ENCODE measurements at regions not wholly inside any gene's neighbourhood (a gene's known extent, or its start where the extent isn't known, plus 50 kb on each side); places are given as distances from the start of the nearest gene placed in this dataset.

DNA sequence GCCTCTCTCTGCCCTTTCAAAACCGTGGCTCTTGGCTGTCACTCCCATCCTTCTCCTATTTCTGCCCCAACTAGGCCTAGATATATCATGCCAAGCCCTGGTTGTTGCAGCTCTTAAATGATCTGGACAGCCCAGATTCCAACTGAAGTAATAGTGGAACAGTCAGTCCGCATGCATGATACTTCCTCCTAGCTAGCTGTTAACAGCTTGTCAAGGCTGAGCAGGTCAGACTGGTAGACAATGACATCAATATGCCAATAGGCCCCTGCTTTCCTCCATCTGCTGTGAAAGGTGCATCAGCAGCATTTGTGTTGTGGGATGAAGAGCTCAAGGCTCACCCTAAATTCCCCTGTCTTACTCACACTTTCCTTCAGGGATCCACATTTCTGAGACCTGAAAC lies 527.7 kb upstream of the TGFBR2 start:
- ChIA-PET POLR2A (no interaction called here), CTCF (interaction anchor here (0.6 to 0.7 kb wide), 2 partner anchors 21 to 121 kb away, joined by 4 to 5 read pairs; no protein-coding TSS in a partner anchor)
- TF ChIP-seq SUZ12 (IDR thresholded peaks at IDR 0.05) (no peak), FOXM1 (IDR thresholded peaks at IDR 0.05; ENCODE audit: borderline replicate concordance) (no peak), ARNT (IDR thresholded peaks at IDR 0.05) (no peak), LEF1 (IDR thresholded peaks at IDR 0.05; ENCODE audit: borderline replicate concordance) (no peak), NFRKB (IDR thresholded peaks at IDR 0.05) (no peak), HDGF (IDR thresholded peaks at IDR 0.05; ENCODE audit: borderline replicate concordance) (no peak), CTBP1 (IDR thresholded peaks at IDR 0.05; ENCODE audit: borderline replicate concordance) (no peak), SP1 (IDR thresholded peaks at IDR 0.05) (no peak), L3MBTL2 (conservative IDR thresholded peaks at IDR 0.05) (no peak), ELF4 (IDR thresholded peaks at IDR 0.05) (no peak)
- no peak for DNase-seq (ENCODE audit: extremely low spot score)

DNA sequence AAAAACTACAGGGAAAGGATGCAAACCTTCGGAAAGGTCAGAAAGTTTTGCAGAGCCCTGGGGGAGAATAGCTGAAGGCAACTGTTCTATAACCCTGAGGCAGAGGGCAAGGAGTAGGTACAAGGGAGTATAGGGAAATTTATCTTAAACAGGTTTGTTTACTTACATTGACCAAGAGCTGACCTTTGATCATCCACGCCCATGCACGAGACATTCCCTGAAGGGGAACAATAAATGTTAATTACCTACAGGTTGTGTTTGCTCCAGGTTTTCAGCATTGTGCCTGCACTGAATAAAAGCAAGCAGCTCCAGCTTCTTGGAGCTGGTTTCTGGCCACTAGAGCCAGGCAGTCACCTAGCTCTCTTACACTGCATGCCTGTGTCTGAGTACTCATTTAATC lies 524.5 kb upstream of the TGFBR2 start:
- CTCF ChIA-PET = no interaction called here
- DNase-seq (ENCODE audit: extremely low spot score) = no peak
- TF ChIP-seq FOXA1 (IDR thresholded peaks at IDR 0.05) = no peak
- no peak for TF ChIP-seq FOXM1 (IDR thresholded peaks at IDR 0.05; ENCODE audit: borderline replicate concordance)
- no peak for TF ChIP-seq ELF4 (IDR thresholded peaks at IDR 0.05)
- TF ChIP-seq BHLHE40 (IDR thresholded peaks at IDR 0.05; ENCODE audit: borderline replicate concordance) = no peak
- TF ChIP-seq, protein P1, sequence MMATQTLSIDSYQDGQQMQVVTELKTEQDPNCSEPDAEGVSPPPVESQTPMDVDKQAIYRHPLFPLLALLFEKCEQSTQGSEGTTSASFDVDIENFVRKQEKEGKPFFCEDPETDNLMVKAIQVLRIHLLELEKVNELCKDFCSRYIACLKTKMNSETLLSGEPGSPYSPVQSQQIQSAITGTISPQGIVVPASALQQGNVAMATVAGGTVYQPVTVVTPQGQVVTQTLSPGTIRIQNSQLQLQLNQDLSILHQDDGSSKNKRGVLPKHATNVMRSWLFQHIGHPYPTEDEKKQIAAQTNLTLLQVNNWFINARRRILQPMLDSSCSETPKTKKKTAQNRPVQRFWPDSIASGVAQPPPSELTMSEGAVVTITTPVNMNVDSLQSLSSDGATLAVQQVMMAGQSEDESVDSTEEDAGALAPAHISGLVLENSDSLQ (IDR thresholded peaks at IDR 0.05) = no peak
- TF ChIP-seq ZNF384 (IDR thresholded peaks at IDR 0.05) = no peak
- TF ChIP-seq LEF1 (IDR thresholded peaks at IDR 0.05; ENCODE audit: borderline replicate concordance) = no peak
- no peak for TF ChIP-seq SUZ12 (IDR thresholded peaks at IDR 0.05)
- TF ChIP-seq L3MBTL2 (conservative IDR thresholded peaks at IDR 0.05) = no peak
- TF ChIP-seq TARDBP (IDR thresholded peaks at IDR 0.05) = no peak
- TF ChIP-seq FOXK2 (IDR thresholded peaks at IDR 0.05) = no peak
- TF ChIP-seq CTBP1 (IDR thresholded peaks at IDR 0.05; ENCODE audit: borderline replicate concordance) = no peak
- TF ChIP-seq SP1 (IDR thresholded peaks at IDR 0.05) = no peak
- TF ChIP-seq NFRKB (IDR thresholded peaks at IDR 0.05) = no peak
- TF ChIP-seq ARNT (IDR thresholded peaks at IDR 0.05) = no peak
- POLR2A ChIA-PET = no interaction called here

DNA sequence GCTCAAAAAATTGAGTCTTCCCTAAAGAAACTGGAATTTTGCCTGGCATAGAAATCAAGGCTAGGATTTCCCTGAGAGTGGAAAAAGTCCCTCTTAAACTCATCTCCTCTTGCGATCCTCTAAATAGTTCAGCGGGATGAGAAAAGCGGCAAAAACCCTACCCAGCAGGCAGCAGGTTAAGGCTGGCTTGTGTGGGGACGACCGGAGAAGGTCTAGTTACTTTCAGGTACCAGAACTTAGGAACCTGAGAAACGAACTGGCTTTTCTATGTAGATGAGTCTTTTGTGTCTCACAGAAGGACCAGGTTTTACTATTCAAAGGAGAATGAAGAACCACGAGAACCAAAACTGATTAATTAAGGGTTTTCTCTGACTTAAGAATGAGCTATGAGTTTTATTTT lies 523.7 kb upstream of the TGFBR2 start:
- POLR2A ChIA-PET = no interaction called here
- CTCF ChIA-PET = no interaction called here
- DNase-seq (ENCODE audit: extremely low spot score) = no peak
- TF ChIP-seq SP1 (IDR thresholded peaks at IDR 0.05) (no peak), ELF4 (IDR thresholded peaks at IDR 0.05) (no peak), TARDBP (IDR thresholded peaks at IDR 0.05) (no peak), FOXM1 (IDR thresholded peaks at IDR 0.05; ENCODE audit: borderline replicate concordance) (no peak), ZNF384 (IDR thresholded peaks at IDR 0.05) (no peak), LEF1 (IDR thresholded peaks at IDR 0.05; ENCODE audit: borderline replicate concordance) (no peak), CTBP1 (IDR thresholded peaks at IDR 0.05; ENCODE audit: borderline replicate concordance) (no peak), FOXK2 (IDR thresholded peaks at IDR 0.05) (no peak), ARNT (IDR thresholded peaks at IDR 0.05) (no peak), SUZ12 (IDR thresholded peaks at IDR 0.05) (no peak), BHLHE40 (IDR thresholded peaks at IDR 0.05; ENCODE audit: borderline replicate concordance) (no peak)

DNA sequence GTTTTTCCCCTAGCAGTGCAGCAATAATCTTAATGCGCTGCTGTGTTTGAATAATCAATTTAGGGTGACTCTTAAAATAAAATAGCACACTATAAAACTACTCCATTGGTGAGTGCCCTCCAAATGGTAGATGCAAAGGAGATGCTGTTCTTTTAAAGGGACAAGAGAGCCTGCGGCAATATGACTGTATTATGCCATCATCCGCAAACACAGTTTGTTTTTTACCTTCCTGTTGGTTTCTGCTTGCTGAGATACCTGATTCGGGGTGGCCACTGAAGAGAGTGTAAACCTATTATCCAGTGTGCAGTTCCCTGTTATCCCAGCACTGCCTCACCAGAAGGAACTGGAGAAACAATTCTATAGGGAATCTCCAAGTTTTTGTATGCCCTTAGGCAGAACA lies 523.1 kb upstream of the TGFBR2 start:
- CTCF ChIA-PET = no interaction called here
- no peak for TF ChIP-seq L3MBTL2 (conservative IDR thresholded peaks at IDR 0.05)
- no peak for TF ChIP-seq ELF4 (IDR thresholded peaks at IDR 0.05)
- no peak for TF ChIP-seq BHLHE40 (IDR thresholded peaks at IDR 0.05; ENCODE audit: borderline replicate concordance)
- TF ChIP-seq FOXK2 (IDR thresholded peaks at IDR 0.05) = no peak
- TF ChIP-seq ZNF384 (IDR thresholded peaks at IDR 0.05) = no peak
- TF ChIP-seq TARDBP (IDR thresholded peaks at IDR 0.05) = no peak
- TF ChIP-seq LEF1 (IDR thresholded peaks at IDR 0.05; ENCODE audit: borderline replicate concordance) = no peak
- TF ChIP-seq, protein P1 (IDR thresholded peaks at IDR 0.05) = no peak
- no peak for TF ChIP-seq FOXA1 (IDR thresholded peaks at IDR 0.05)
- no peak for TF ChIP-seq ARNT (IDR thresholded peaks at IDR 0.05)
- TF ChIP-seq SUZ12 (IDR thresholded peaks at IDR 0.05) = no peak
- TF ChIP-seq HDGF (IDR thresholded peaks at IDR 0.05; ENCODE audit: borderline replicate concordance) = no peak
- TF ChIP-seq FOXM1 (IDR thresholded peaks at IDR 0.05; ENCODE audit: borderline replicate concordance) = no peak
- no peak for TF ChIP-seq CTBP1 (IDR thresholded peaks at IDR 0.05; ENCODE audit: borderline replicate concordance)
- no peak for DNase-seq (ENCODE audit: extremely low spot score)
- POLR2A ChIA-PET = no interaction called here

DNA sequence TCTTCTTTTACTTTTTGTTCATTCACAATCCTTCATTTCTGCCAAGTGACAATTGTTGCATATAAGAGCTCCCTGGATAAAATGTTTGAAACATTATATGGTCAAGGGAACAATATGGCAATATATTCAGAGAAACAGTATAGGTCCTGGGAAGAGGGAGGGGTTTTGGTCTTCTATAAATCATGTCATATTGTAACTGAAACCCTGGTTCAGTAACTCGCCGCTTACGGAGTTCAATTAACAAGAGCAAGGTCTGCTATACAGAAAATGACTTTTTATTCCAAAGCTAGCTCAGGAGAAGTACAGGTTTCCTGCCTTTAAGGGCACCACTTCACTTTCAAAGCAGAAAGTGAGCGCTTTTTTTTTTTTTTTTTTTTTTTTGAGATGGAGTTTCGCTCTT lies 522.1 kb upstream of the TGFBR2 start:
- DNase-seq (ENCODE audit: extremely low spot score) = peak; percentile 13
- ChIA-PET POLR2A (no interaction called here), CTCF (no interaction called here)
- TF ChIP-seq, protein P1 (IDR thresholded peaks at IDR 0.05) = peak; percentile 70
- TF ChIP-seq FOXM1 (IDR thresholded peaks at IDR 0.05; ENCODE audit: borderline replicate concordance) = no peak

DNA sequence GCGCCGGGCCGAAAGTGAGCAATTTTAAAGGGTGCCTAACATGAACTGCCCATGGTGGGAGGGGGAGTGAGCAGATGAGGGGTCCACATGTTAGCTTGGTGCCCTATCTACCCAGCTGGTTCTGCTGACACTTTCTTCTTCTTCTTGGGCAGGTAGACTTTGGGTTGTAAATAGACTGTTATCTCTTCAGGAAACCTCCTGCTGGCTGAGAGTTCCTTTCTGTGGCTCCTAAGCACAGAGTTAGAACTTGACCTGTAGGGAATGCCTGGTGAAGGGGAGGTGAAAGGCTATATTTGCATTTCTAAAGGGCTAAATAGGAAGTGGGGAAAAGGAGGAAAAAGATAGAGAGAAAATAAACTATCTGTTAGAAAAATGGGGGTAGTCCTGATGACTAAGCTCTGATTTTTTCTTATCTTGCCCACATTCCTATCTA lies 521.4 kb upstream of the TGFBR2 start:
- ChIA-PET POLR2A (no interaction called here), CTCF (no interaction called here)
- DNase-seq (ENCODE audit: extremely low spot score) = no peak
- TF ChIP-seq L3MBTL2 (conservative IDR thresholded peaks at IDR 0.05) (no peak), SP1 (IDR thresholded peaks at IDR 0.05) (no peak), TARDBP (IDR thresholded peaks at IDR 0.05) (no peak), SUZ12 (IDR thresholded peaks at IDR 0.05) (no peak), LEF1 (IDR thresholded peaks at IDR 0.05; ENCODE audit: borderline replicate concordance) (no peak), HDGF (IDR thresholded peaks at IDR 0.05; ENCODE audit: borderline replicate concordance) (no peak), BHLHE40 (IDR thresholded peaks at IDR 0.05; ENCODE audit: borderline replicate concordance) (no peak), CTBP1 (IDR thresholded peaks at IDR 0.05; ENCODE audit: borderline replicate concordance) (no peak), ELF4 (IDR thresholded peaks at IDR 0.05) (no peak), FOXA1 (IDR thresholded peaks at IDR 0.05) (no peak), FOXK2 (IDR thresholded peaks at IDR 0.05) (no peak), NFRKB (IDR thresholded peaks at IDR 0.05) (no peak), FOXM1 (IDR thresholded peaks at IDR 0.05; ENCODE audit: borderline replicate concordance) (no peak), ZNF384 (IDR thresholded peaks at IDR 0.05) (no peak)
- TF ChIP-seq, protein P1 (IDR thresholded peaks at IDR 0.05) = no peak

Measured in HEK293T (cell line).